HG03103 (cell line): ENCODE measurements at regions not wholly inside any gene's neighbourhood (a gene's known extent, or its start where the extent isn't known, plus 50 kb on each side); places are given as distances from the start of the nearest gene placed in this dataset.
"Not testable (repeated sequence)": the region's sequence is repeated elsewhere in the genome, so short reads cannot be mapped to it uniquely, and the experiment has no call there.

Source experiments
- ATAC-seq: cut with Tn5 transposase; IDR thresholded peaks from one replicate; pipeline ENCODE4 v1.9.1; 2021; ENCODE audit warnings: low read depth; ENCODE audit not compliant: unreplicated experiment

DNA sequence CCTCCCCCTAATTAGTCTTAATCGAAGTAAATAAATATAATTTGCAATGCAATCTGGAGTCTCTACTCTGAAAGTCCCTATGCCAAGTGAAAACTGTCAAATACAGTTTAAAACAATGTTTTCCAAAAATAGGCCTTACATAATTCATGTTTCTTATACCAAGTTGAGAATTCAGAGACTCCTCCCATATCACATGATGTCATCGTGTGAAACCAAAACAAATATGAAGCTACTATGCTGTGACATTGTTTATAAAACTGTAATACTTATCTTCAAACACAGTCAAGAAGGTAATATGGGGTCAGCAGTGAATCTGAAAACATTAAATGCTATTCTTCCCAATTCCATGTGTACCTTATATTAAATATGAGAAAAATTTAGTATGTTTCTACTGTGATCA, 940.2 kb upstream of the FANCL start:
- no peak for ATAC-seq

DNA sequence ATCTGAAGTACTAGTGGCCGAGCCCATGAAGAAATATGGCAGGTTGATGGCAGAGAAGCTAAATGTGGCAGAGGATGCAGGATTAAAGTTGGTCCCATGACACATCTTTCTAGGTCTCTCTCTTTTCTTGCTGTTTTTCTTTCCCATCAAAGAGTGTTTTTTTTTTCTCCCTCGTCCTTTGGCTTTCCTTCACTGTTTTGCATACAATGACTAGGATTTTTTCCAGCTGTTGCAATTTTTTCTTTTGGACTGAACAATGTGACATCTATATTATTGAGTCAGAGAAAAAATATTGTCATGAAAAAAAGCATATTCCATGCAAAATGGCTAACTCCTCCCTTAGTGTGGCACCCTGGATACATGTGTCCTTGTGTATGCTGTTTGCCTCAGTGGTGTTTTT, 939.5 kb upstream of the FANCL start:
- ATAC-seq: no peak

GRCh38 chr2:59180111-59180510, 939.0 kb upstream of the FANCL start:
- ATAC-seq: no peak

- ATAC-seq: no peak
Observed at GRCh38 chr2:59177748-59178147, 936.6 kb upstream of the FANCL start.

GRCh38 chr2:59176737-59177136, 935.6 kb upstream of the FANCL start:
- ATAC-seq: peak; percentile 74

- no peak for ATAC-seq
Observed at GRCh38 chr2:59174536-59175243, 933.6 kb upstream of the FANCL start.

DNA sequence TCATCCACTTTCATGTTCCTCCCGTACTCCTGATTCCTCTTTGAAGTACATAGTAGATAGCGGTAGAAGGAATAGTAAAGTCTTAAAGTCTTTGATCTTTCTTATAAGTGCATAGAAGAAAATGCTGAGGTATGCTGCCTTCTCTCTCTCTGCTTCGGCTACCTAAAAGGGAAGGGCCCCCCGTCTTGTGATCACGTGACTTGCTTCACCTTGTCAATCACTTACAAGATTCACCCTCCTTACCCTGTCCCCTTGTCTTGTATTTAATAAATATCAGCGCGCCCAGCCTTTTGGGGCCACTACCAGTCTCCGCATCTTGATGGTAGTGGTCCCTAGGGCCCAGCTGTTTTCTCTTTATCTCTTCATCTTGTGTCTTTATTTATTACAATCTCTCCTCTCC, 932.2 kb upstream of the FANCL start:
- ATAC-seq: no peak

GRCh38 chr2:59171019-59171418, 929.9 kb upstream of the FANCL start:
- ATAC-seq: peak; percentile 55

DNA sequence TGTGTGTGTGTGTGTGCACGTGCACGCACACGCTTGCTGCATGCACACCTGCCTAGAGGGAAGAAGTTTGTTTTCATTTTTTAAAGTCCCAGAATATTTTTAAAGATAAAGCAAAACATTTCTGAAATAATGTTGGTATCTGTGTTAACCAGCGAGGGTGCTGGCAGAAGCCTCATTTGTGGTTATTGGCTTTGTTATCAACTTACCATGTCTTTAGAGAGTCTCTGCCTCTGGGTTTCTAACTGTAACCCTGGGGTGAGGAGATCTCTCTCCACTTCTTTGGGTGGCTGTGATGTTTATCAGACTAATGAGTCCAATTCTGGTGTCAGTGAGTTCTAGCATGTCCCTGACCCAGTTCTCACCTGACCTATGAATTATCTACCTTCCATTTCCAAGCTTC, 927.6 kb upstream of the FANCL start:
- ATAC-seq: no peak

DNA sequence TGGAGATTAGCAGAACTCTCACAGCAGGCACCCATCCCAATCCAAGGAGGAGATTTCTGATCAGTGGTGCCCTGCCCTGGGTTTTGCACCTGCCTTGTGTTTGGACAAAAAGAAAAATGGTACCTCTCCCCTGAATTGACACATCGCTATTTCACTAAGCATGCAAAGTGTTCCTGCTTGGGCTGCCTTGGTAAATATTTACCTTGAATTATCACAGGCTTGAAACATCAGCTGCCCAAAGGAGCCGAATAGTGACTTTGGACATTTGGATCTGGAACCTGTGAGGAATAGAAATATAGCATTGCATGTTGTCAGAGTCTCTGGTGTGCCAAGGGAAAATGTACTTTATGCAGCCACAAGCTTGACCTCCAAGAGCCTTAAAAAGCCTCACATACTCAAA, 926.4 kb upstream of the FANCL start:
- ATAC-seq: no peak

- ATAC-seq: not testable (repeated sequence)
Observed at GRCh38 chr2:59157908-59158307, 916.8 kb upstream of the FANCL start.

DNA sequence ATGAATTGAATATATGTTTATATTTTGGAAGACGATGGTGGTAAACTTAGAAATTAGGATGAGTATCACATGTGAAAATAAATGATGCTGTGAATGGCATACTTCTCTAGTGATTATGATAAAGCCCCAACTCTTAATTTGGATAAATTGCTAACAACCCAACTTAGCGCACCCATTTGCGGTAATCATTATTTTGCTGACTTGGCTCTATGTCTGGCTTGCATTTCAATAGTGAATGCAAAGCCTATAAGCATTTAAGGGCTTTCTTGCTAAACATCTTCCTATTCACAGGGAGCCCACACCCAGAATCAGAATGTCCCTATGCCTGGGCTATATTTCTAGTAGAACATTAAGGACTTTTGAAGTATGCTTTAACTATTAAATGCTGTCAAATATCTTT, 910.7 kb upstream of the FANCL start:
- no peak for ATAC-seq

DNA sequence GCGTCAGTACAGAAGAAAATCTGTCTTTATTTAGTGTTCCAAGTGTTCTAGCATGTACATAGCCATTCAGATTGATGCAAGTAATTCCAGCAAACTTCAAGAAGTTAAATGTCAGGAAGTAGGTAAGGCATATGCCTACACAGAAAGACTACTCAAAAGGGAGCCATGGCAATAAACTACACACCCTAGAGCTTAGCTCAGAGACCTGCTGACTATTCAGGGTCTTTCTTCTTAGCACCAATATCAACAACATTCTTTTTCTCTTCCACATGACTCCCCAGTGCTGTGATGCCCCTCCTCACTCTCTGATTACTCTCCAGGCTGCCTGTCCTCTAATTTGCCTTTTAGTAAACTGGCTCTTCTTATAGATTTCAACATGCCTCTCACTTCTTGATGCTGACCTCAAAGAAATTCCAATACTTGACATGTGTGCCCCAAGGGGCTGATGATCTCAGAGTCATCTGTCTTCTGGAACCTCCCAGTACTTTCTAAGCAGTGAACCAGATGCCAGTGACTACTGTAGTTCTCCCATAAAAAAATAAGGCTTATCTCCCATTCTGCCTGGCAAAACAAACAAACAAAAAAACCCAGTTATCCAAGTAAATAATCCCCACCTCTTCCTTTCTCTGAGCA, 909.2 kb upstream of the FANCL start:
- ATAC-seq: no peak

DNA sequence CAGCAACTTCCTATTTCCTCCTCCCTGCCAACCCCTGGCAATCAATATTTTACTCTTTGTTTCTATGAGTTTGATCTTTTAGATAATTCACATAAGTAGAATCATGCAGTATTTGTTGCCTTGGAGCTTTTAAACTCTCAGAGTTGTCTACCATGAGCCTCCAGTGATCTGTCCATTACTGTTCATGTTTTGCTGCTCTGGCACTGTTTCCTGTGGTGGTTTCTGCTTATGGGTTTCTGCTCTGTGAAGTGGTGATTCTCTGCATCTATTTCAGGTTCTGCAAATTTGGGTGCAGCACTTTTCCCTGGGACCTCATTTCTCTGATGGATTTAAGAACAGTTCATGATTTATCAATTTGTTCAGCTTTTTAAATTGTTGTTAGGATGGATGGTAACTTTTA, 908.1 kb upstream of the FANCL start:
- no peak for ATAC-seq

- ATAC-seq: no peak
Observed at GRCh38 chr2:59112258-59112657, 871.1 kb upstream of the FANCL start.

DNA sequence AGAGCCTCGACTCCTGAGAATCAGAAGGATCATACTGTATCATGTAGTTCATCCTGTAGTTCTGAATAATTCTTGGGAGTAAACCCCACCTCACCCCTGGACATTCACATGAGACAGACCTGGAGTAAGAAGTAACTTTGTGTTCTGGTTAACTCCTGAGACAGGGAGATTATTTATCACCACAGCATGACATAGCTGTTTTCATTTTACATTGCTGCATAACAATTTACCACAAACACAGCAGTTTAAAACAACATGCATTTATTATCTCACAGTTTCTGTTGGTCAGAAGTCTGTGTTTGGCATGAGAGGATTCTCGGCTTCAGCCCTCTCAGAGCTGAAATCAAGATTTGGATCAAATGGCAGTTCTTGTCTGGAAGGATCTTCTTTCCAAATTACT, 855.8 kb upstream of the FANCL start:
- ATAC-seq: no peak

DNA sequence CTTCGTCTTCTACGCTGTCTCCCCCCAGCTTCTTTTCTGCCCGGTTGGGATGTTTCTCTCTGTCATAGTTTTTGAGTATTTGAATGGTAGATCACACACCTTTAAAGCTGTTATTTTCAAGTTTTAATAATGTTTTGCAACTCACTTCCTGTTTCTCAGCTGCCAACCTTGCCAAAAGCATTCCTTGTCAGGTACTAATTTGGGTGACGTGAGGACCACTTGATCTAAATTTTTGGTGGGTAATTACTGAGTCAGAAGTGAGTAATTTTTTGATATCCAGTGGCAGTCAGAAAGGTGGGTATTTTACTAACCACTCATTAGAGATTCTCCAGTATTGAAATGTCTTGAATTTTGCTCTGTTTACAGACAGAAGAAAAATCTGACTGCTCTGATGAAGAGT, 852.4 kb upstream of the FANCL start:
- no peak for ATAC-seq

DNA sequence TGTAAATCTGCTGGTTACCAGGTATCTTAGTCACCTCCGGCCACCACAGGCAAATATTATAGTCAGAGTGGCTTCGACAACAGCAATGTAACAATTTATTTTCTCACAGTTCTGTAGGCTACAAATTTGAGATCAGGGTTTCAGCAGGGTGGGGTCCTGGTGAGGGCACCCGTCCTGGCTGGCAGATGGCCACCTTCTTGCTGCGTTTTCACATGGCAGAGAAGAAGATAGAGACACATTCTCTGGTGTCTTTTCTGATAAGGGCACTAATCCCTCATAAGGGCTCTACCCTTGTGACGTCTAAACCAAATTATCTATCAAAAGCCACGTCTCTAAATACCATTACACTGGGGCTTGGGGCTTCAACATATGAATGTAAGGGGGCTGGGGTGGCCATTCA, 843.2 kb upstream of the FANCL start:
- no peak for ATAC-seq

GRCh38 chr2:59083075-59083828, 842.1 kb upstream of the FANCL start:
- ATAC-seq: no peak

DNA sequence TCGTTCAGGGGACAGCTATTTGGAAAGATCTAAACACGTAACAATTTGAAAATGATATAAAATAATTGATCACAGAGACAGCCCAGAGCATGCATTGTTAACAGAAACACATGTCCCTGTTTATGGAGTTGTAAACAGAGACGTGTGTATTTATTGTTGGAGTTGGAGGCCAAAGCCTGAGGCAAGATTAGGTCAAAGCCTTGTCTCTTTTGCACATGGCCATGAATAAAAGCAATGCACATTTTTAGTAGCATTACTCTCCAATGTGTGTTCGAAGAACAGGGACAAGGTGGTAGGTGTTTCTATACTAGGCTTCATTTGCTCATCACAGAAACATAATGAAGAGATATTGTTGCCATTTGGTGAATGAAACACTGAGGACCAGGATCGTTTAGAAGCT, 841.5 kb upstream of the FANCL start:
- ATAC-seq: no peak

DNA sequence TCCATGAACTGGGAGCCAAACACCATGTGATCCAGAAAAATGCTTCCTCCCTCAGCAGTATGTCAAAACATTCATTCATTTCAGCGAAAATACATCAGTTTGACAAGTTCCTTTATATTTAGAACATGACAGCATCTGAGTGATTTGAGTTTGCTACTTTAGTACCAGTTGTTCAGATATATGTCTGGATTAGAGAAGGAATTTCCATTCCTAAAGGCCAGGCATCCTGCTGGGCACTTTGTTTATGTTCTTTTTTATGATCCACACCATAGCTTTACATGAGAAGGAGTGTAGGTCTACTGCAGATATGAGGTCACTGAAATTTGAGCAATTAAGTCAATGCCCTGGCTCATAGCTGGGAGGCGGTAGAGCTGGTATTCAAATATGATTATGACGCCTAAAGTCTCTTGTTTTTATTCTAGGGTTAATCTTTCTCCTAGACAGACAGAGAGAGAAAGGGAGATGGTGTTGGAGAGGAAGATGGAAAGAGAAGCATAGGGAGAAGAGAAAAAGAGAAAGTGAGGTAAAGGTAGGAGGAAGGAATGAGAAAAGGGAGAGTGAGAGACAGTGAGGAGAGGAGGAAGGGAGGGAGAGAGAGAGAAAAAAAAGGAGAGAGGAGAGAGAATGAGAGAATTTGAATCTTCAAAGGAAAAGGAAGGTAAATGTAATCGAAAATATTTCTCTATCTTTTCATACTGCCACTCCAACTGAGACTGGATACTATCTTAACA, 839.5 kb upstream of the FANCL start:
- no peak for ATAC-seq
